ENCODE measurements at regions not wholly inside any gene's neighbourhood (a gene's known extent, or its start where the extent isn't known, plus 50 kb on each side); places are given as distances from the start of the nearest gene placed in this dataset.
"Not testable (repeated sequence)": the region's sequence is repeated elsewhere in the genome, so short reads cannot be mapped to it uniquely, and the experiment has no call there.

DNA sequence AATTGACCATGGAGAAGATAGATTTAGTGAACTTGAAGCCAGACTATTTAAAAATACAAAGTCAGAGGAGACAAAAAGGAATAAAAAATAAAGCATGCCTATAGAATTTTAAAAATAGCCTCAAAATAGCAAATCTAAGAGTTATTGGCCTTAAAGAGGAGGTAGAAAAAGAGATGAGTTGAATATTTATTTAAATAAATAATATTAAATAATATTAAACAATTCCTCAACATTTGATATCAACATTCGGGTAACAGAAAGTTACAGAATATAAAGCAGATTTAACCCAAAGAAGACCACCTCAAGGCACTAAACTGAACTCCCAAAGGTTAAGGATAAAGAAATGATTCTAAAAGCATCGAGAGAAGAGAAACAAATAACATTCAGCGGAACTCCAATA is 1627.4 kb downstream of the SPATA31A7 start:
- H3K4me3 ChIP-seq; H3K9me3 ChIP-seq (ENCODE audit: control insufficient read depth in 4 of 4, insufficient read depth in 3 of 4, low read length in 3 of 4); ATAC-seq (ENCODE audit: insufficient read depth, low FRiP score); H3K27me3 ChIP-seq (ENCODE audit: control insufficient read depth in 3 of 3, insufficient read depth in 3 of 3, low read length in 2 of 3); H3K4me1 ChIP-seq (ENCODE audit: control insufficient read depth in 5 of 5, insufficient read depth in 5 of 5, low read length in 5 of 5); H3K9ac ChIP-seq (ENCODE audit: insufficient read depth in 1 of 2, low read length in 2 of 2); H3K36me3 ChIP-seq (ENCODE audit: control insufficient read depth in 4 of 4, insufficient read depth in 4 of 4, low read length in 4 of 4); DNase-seq; H3K27ac ChIP-seq (ENCODE audit: low read depth in 1 of 2, low read length in 1 of 2): not testable (repeated sequence)
- 65 to 87% methylated on average over 1 of the region's 3 CpGs for WGBS, 2 donors

DNA sequence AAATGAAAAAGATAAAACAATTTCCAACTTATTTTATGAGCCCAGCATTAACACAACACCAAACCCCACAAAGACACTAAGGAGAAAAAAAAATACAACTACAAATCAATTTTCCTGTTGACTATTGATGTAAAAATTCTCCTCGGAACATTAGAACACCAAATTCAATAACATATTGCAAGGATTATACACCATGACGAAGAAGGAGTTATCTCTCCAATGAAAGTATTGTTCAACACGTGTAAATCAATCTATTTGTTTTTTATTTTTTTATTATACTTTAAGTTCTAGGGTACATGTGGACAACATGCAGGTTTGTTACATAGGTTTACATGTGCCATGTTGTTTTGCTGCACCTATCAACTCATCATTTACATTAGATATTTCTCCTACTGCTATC is 1632.3 kb downstream of the SPATA31A7 start:
- not testable (repeated sequence) for DNase-seq; H3K27me3 ChIP-seq (ENCODE audit: control insufficient read depth in 3 of 3, insufficient read depth in 3 of 3, low read length in 2 of 3); H3K27ac ChIP-seq (ENCODE audit: low read depth in 1 of 2, low read length in 1 of 2); H3K4me1 ChIP-seq (ENCODE audit: control insufficient read depth in 5 of 5, insufficient read depth in 5 of 5, low read length in 5 of 5); H3K9ac ChIP-seq (ENCODE audit: insufficient read depth in 1 of 2, low read length in 2 of 2); H3K9me3 ChIP-seq (ENCODE audit: control insufficient read depth in 4 of 4, insufficient read depth in 3 of 4, low read length in 3 of 4); H3K36me3 ChIP-seq (ENCODE audit: control insufficient read depth in 4 of 4, insufficient read depth in 4 of 4, low read length in 4 of 4); H3K4me3 ChIP-seq; ATAC-seq (ENCODE audit: insufficient read depth, low FRiP score)
- WGBS, 2 donors: 43 to 49% methylated on average over 3 of the region's 3 CpGs

GRCh38 chr9:62827957-62828907 is 1638.4 kb downstream of the SPATA31A7 start:
- not testable (repeated sequence) for H3K9ac ChIP-seq (ENCODE audit: insufficient read depth in 1 of 2, low read length in 2 of 2); DNase-seq; H3K27ac ChIP-seq (ENCODE audit: low read depth in 1 of 2, low read length in 1 of 2); H3K4me1 ChIP-seq (ENCODE audit: control insufficient read depth in 5 of 5, insufficient read depth in 5 of 5, low read length in 5 of 5); ATAC-seq (ENCODE audit: insufficient read depth, low FRiP score); H3K36me3 ChIP-seq (ENCODE audit: control insufficient read depth in 4 of 4, insufficient read depth in 4 of 4, low read length in 4 of 4); H3K9me3 ChIP-seq (ENCODE audit: control insufficient read depth in 4 of 4, insufficient read depth in 3 of 4, low read length in 3 of 4); H3K4me3 ChIP-seq
- H3K27me3 ChIP-seq (ENCODE audit: control insufficient read depth in 3 of 3, insufficient read depth in 3 of 3, low read length in 2 of 3): peaks cover 0 to 13% (median 3%) of the 10 kb centered on the region in 3 donors
- WGBS, 2 donors: 69 to 81% methylated on average over 1 of the region's 2 CpGs

DNA sequence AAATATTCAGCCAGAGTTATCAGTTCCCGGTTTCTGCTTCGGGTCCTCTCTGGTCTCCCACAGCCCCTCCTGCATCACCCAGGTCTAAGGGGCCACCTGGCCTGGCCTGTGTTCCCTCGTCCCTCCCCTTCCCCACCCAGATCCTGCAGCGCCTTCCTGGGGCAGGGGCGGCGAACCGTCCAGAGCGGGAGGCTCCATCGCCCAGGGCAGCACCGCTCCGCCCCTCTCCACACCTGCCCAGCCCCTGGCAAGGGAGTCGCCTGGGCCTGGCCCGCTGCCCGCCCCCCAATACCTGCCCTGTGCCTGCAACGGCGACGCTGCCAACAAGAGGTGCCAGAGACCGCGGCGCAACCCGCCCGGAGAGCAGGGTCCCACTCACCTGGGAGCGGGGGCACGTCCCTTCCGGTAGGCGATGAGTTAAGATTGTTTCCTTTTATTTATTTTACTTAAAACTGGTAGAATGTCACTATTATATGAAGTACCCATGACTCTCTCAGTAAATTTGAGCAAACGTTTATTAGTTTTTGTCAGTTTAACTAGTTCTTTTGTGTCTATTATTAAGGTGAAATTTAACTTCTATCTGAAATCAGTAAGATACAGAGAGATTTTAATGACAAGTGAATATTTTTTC is 1641.1 kb downstream of the SPATA31A7 start:
- not testable (repeated sequence) for DNase-seq; H3K4me1 ChIP-seq (ENCODE audit: control insufficient read depth in 5 of 5, insufficient read depth in 5 of 5, low read length in 5 of 5); H3K4me3 ChIP-seq; H3K27ac ChIP-seq (ENCODE audit: low read depth in 1 of 2, low read length in 1 of 2); ATAC-seq (ENCODE audit: insufficient read depth, low FRiP score); H3K9me3 ChIP-seq (ENCODE audit: control insufficient read depth in 4 of 4, insufficient read depth in 3 of 4, low read length in 3 of 4); H3K9ac ChIP-seq (ENCODE audit: insufficient read depth in 1 of 2, low read length in 2 of 2); H3K36me3 ChIP-seq (ENCODE audit: control insufficient read depth in 4 of 4, insufficient read depth in 4 of 4, low read length in 4 of 4)
- peaks cover 0 to 15% (median 3%) of the 10 kb centered on the region in 3 donors for H3K27me3 ChIP-seq (ENCODE audit: control insufficient read depth in 3 of 3, insufficient read depth in 3 of 3, low read length in 2 of 3)
- 16 to 23% methylated on average over 23 to 27 of the region's 27 CpGs for WGBS, 2 donors

GRCh38 chr9:62833323-62834200 is 1643.7 kb downstream of the SPATA31A7 start:
- H3K9ac ChIP-seq (ENCODE audit: insufficient read depth in 1 of 2, low read length in 2 of 2); DNase-seq; ATAC-seq (ENCODE audit: insufficient read depth, low FRiP score); H3K4me3 ChIP-seq; H3K9me3 ChIP-seq (ENCODE audit: control insufficient read depth in 4 of 4, insufficient read depth in 3 of 4, low read length in 3 of 4); H3K27ac ChIP-seq (ENCODE audit: low read depth in 1 of 2, low read length in 1 of 2); H3K36me3 ChIP-seq (ENCODE audit: control insufficient read depth in 4 of 4, insufficient read depth in 4 of 4, low read length in 4 of 4): not testable (repeated sequence)
- Histone ChIP-seq H3K27me3 (ENCODE audit: control insufficient read depth in 3 of 3, insufficient read depth in 3 of 3, low read length in 2 of 3) (peaks cover 0 to 13% (median 4%) of the 10 kb centered on the region in 3 donors), H3K4me1 (ENCODE audit: control insufficient read depth in 5 of 5, insufficient read depth in 5 of 5, low read length in 5 of 5) (peaks cover 0 to 11% (median 0%) of the 10 kb centered on the region in 5 donors)
- WGBS, 2 donors: 26 to 53% methylated on average over 22 to 23 of the region's 33 CpGs

DNA sequence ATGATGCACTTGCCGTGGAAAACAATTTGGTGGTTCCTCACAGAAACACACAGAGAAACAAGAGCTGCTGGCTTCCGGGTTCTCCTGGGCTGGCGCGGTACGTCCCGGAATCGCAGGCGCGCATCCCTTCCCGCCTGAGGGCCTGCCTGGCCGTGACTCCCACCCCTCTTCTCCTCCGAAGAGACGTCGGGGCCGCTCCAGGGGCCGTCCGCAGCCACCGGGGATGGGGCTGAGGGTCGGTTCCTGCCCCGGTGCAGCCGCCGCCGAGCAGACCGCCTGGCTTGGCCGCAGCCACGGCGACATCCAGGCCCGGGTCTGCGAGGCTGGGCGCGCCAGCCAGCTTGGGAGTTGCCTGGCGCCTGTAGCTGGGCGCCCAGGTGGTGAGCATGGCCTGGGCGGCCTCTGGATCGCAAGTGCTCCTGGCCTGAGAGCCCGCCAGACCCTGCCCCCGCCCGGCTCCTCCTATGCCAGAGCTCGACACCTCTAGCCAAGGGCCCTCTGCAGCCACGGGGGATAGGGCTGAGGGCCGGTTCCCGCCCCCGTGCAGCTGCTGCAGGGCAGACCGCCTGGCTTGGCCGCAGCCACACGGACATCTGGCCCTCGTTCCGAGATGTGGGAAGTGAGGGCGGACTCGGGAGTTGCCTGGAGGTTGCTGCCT is 1647.5 kb downstream of the SPATA31A7 start:
- H3K27ac ChIP-seq (ENCODE audit: low read depth in 1 of 2, low read length in 1 of 2); ATAC-seq (ENCODE audit: insufficient read depth, low FRiP score); H3K4me3 ChIP-seq; H3K36me3 ChIP-seq (ENCODE audit: control insufficient read depth in 4 of 4, insufficient read depth in 4 of 4, low read length in 4 of 4); H3K27me3 ChIP-seq (ENCODE audit: control insufficient read depth in 3 of 3, insufficient read depth in 3 of 3, low read length in 2 of 3); H3K4me1 ChIP-seq (ENCODE audit: control insufficient read depth in 5 of 5, insufficient read depth in 5 of 5, low read length in 5 of 5); H3K9ac ChIP-seq (ENCODE audit: insufficient read depth in 1 of 2, low read length in 2 of 2); H3K9me3 ChIP-seq (ENCODE audit: control insufficient read depth in 4 of 4, insufficient read depth in 3 of 4, low read length in 3 of 4): not testable (repeated sequence)
- WGBS, 2 donors: 4 to 7% methylated on average over 44 to 45 of the region's 50 CpGs
- peak in 2 of 3 donors; percentile 12 to 13 for DNase-seq

- not testable (repeated sequence) for H3K4me1 ChIP-seq (ENCODE audit: control insufficient read depth in 5 of 5, insufficient read depth in 5 of 5, low read length in 5 of 5); H3K9me3 ChIP-seq (ENCODE audit: control insufficient read depth in 4 of 4, insufficient read depth in 3 of 4, low read length in 3 of 4); H3K9ac ChIP-seq (ENCODE audit: insufficient read depth in 1 of 2, low read length in 2 of 2); H3K36me3 ChIP-seq (ENCODE audit: control insufficient read depth in 4 of 4, insufficient read depth in 4 of 4, low read length in 4 of 4)
- Histone ChIP-seq H3K27me3 (ENCODE audit: control insufficient read depth in 3 of 3, insufficient read depth in 3 of 3, low read length in 2 of 3) (peaks cover 0 to 13% (median 2%) of the 10 kb centered on the region in 3 donors), H3K27ac (ENCODE audit: low read depth in 1 of 2, low read length in 1 of 2) (peak overlapping the region in 1 of 2 donors; percentile 13), H3K4me3 (peak overlapping the region; percentile 1)
- ATAC-seq (ENCODE audit: insufficient read depth, low FRiP score) (peak; percentile 99), DNase-seq (peak; percentile 80 to 82 (median 82))
- WGBS, 2 donors: 1 to 2% methylated on average over 55 to 57 of the region's 60 CpGs
These were observed 1648.3 kb downstream of the SPATA31A7 start for GRCh38 chr9:62838024-62838718.
